ENCODE measurements at regions not wholly inside any gene's neighbourhood (a gene's known extent, or its start where the extent isn't known, plus 50 kb on each side); places are given as distances from the start of the nearest gene placed in this dataset.

GRCh38 chr10:44242091-44242490 is 142.8 kb downstream of the CXCL12 start:
- ChIA-PET POLR2A (ENCODE audit: partially characterized antibody) (no interaction called here), CTCF (ENCODE audit: partially characterized antibody) (interaction anchor here (1.1 kb wide), 1 partner anchor 12 kb away, joined by 3 read pairs; no protein-coding TSS in a partner anchor)
- DNase-seq (ENCODE audit: low read depth in 1 of 2, low spot score in 2 of 2) (no peak), FAIRE-seq (no peak)
- Histone ChIP-seq H3K9me3 (ENCODE audit: insufficient read depth in 2 of 2, low read depth in 1 of 2, low read length in 1 of 2) (no peaks in the 10 kb centered on the region), H3K4me3 (ENCODE audit: extremely low read depth in 1 of 4, insufficient read depth in 2 of 4, low read depth in 3 of 4, low read length in 4 of 4) (no peak overlapping the region), H3K27ac (ENCODE audit: low read depth, low read length) (no peak overlapping the region), H2BK15ac (ENCODE audit: low read length) (0 out of 2 replicates have a peak overlapping the region, but pooled peaks have one; percentile 6), H4K20me1 (replicated peaks in 1 of 2; ENCODE audit: control insufficient read depth in 1 of 2, insufficient read depth in 2 of 2, low read length in 2 of 2) (no peaks in the 10 kb centered on the region), H4K91ac (replicated peaks; ENCODE audit: insufficient read length, low read length) (no peak overlapping the region), H3K18ac (ENCODE audit: extremely low read depth, low read length) (no peak overlapping the region), H3K79me2 (ENCODE audit: control insufficient read depth in 1 of 2, insufficient read depth in 2 of 2, low read length in 2 of 2) (no peaks in the 10 kb centered on the region), H3K9ac (replicated peaks in 1 of 4; ENCODE audit: extremely low read depth in 1 of 4, low read depth in 3 of 4, low read length in 3 of 4) (no peak overlapping the region), H3K14ac (ENCODE audit: insufficient read length) (no peak overlapping the region), H2AFZ (ENCODE audit: low read length) (no peak overlapping the region), H3K36me3 (ENCODE audit: control insufficient read depth in 2 of 4, insufficient read depth in 4 of 4, low read length in 3 of 4) (no peaks in the 10 kb centered on the region), H4K5ac (ENCODE audit: insufficient read length, low read depth, low read length) (no peak overlapping the region), H2BK12ac (ENCODE audit: low read depth, low read length) (no peak overlapping the region), H4K8ac (ENCODE audit: extremely low read depth, insufficient read depth, low read length) (no peak overlapping the region), H3K79me1 (ENCODE audit: low read depth, low read length) (no peaks in the 10 kb centered on the region), H3K23ac (ENCODE audit: insufficient read length) (no peak overlapping the region), H3K4me2 (ENCODE audit: insufficient read depth in 1 of 2, low read depth in 2 of 2, low read length in 2 of 2) (no peak overlapping the region), H3K4ac (replicated peaks; ENCODE audit: insufficient read length, low read depth, low read length) (no peak overlapping the region), H2AK5ac (ENCODE audit: low read depth, low read length) (no peak overlapping the region), H3K4me1 (replicated peaks in 1 of 4; ENCODE audit: control insufficient read depth in 3 of 4, insufficient read depth in 4 of 4, low read length in 3 of 4) (no peaks in the 10 kb centered on the region), H2BK120ac (replicated peaks; ENCODE audit: low read depth, low read length) (no peak overlapping the region), H2BK5ac (ENCODE audit: low read depth, low read length) (no peak overlapping the region), H3K27me3 (replicated peaks in 1 of 4; ENCODE audit: control insufficient read depth in 3 of 4, extremely low read depth in 1 of 4, insufficient read depth in 3 of 4, low read length in 3 of 4) (peaks cover 0 to 2% (median 0%) of the 10 kb centered on the region in 4 experiments; a peak in 3 of 7 replicates), H3K23me2 (ENCODE audit: low read depth, low read length) (peaks cover 2% of the 10 kb centered on the region; the same call in 1 of the 2 replicates), H3K56ac (replicated peaks; ENCODE audit: insufficient read length, low read depth, low read length) (no peak overlapping the region), H2BK20ac (ENCODE audit: low read length) (no peak overlapping the region)
- WGBS, 2 experiments (ENCODE audit: extremely low coverage in 1 of 2, insufficient coverage in 1 of 2, insufficient read length in 1 of 2, insufficient replicate concordance in 2 of 2, low coverage in 1 of 2, low lambda C conversion rate in 2 of 2, missing lambda C conversion rate in 1 of 2), result 93% methylated on average over 2 of the region's 2 CpGs; no CpG with 5 or more reads in 1 of the 2 experiments
- TF ChIP-seq GABPA (IDR thresholded peaks at IDR 0.05; ENCODE audit: borderline replicate concordance, insufficient read depth, low read length) (no peak), HDAC6 (IDR thresholded peaks at IDR 0.05; ENCODE audit: low read depth, low read length) (no peak)

All from H1 (cell line).